GM10266 (cell line): ENCODE measurements at regions not wholly inside any gene's neighbourhood (a gene's known extent, or its start where the extent isn't known, plus 50 kb on each side); places are given as distances from the start of the nearest gene placed in this dataset.

ENCODE experiments used
- DNase-seq: peaks from one replicate; pipeline ENCODE4 v3.0.0; 2012; ENCODE audit errors: extremely low spot score
- TF ChIP-seq, protein P1 (sequence below): IDR thresholded peaks from 2 replicates; pipeline ENCODE4 v1.5.1; 2012; ENCODE audit warnings: mild to moderate bottlenecking, low read depth; ENCODE audit not compliant: control insufficient read depth, insufficient read depth; ENCODE audit errors: missing control alignments

DNA sequence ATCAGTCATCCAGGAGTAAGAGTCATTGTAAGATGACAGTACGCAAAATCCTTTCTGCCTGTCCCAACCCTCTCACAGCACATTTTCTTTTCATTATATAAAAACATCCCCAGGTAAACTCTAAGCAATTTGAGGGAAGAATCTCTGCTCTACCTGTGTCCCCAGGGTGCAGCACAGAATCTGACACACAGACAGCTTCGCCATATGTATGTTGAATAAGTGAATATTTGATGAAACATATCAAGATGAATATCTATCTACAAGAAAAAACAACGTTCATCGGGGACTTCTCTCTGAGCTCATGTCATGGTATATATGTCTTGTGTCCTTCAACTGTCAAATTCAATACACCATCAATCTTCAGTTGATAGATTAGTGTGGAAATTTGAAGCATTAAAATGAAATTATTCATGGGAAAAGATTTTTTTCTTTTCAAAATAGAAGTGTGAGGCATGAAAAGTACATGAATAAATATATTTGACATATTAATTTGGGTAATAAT lies 94.5 kb upstream of the KYNU start:
- TF ChIP-seq, protein P1, sequence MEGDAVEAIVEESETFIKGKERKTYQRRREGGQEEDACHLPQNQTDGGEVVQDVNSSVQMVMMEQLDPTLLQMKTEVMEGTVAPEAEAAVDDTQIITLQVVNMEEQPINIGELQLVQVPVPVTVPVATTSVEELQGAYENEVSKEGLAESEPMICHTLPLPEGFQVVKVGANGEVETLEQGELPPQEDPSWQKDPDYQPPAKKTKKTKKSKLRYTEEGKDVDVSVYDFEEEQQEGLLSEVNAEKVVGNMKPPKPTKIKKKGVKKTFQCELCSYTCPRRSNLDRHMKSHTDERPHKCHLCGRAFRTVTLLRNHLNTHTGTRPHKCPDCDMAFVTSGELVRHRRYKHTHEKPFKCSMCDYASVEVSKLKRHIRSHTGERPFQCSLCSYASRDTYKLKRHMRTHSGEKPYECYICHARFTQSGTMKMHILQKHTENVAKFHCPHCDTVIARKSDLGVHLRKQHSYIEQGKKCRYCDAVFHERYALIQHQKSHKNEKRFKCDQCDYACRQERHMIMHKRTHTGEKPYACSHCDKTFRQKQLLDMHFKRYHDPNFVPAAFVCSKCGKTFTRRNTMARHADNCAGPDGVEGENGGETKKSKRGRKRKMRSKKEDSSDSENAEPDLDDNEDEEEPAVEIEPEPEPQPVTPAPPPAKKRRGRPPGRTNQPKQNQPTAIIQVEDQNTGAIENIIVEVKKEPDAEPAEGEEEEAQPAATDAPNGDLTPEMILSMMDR = no peak
- DNase-seq = no peak

DNA sequence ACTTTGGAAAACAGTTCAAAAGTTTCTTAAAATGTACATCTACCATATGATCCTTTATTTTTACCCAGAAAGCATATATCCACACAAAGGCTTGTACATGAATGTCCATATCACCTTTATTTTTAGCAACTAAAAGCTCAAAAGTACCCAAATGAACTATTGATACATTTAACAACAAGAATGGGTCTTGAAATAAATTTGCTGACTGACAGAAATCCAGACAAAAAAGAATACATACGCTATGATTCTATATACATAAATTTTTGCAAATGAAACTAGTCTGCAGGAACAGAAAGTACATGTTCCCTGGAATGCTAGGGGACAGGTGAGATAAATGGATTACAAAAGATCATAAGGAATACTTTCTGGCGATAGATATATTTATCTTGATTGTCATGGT lies 96.3 kb upstream of the KYNU start:
- DNase-seq = no peak
- TF ChIP-seq, protein P1 = no peak

DNA sequence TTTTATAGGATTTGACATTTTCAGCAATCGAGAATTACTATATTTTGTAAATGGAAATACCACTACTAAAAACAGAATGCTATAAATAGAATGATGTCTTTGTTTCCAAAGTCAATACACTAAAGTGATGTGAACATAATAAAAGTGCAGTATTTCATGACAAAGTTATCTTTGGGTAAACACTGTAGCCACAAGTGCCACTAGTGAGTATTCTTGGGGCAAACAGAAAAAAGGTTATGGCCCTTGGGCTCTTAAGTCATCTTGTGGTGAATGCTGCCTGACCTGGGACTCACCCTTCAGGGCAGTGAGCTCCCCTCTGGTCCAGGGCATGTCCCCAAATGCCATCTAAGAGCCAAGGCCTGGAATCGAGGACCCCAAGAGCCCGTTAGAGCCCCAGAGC lies 99.2 kb upstream of the KYNU start:
- DNase-seq = no peak
- TF ChIP-seq, protein P1 = no peak

DNA sequence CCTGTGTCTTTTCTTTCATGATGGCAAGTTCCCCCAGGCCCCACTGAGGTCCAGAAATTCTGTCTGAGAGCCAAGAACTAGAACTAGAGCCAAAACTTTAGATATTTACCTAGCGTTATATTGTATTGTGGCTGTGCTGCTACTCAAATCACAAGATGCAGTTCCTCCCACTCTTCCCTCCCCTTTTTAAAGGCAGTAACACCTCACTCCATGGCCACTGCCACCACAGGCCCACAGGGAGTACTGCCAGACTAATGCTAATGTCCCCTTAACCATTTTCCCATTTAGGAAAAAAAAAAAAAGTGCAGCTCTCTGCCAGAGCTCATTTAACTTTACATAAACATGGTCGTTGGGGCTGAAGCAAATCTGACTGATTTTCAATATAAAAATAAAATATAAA lies 99.7 kb upstream of the KYNU start:
- DNase-seq = no peak
- TF ChIP-seq, protein P1 = no peak

DNA sequence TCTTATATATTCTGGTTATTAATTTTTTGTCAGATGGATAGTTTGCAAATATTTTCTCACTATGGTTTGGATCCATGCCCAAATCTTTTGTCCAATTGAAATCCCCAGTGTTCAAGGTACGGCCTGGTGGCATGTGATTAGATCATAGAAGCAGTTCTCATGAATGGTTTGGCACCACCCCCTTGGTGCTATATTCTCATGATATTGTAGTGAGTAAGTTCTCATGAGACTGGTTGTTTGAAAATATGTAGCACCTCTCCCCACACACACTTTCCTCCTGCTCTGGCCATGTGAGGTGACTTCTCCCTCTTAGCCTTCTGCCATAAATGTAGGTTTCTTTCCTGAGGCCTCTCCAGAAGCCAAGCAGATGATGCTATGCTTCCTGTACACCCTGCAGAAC lies 107.7 kb upstream of the KYNU start:
- no peak for DNase-seq
- TF ChIP-seq, protein P1 = no peak

DNA sequence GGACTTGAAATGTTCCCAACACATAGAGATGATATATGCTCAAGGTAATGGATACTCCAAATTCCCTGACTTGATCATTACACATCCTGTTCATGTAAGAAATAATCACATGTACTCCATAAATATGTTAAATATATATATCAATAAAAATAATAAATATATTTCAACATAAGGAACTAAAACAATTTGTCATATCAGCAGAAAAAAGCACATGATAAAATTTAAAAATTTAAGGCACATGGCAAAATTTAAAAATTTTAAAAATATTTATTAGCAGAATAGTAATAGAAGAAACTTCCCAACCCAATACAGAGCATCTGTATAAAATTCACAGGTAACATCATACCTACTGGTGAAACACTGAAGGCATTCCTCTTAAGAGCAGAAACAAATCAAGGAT lies 109.6 kb upstream of the KYNU start:
- TF ChIP-seq, protein P1 = no peak
- DNase-seq = no peak

DNA sequence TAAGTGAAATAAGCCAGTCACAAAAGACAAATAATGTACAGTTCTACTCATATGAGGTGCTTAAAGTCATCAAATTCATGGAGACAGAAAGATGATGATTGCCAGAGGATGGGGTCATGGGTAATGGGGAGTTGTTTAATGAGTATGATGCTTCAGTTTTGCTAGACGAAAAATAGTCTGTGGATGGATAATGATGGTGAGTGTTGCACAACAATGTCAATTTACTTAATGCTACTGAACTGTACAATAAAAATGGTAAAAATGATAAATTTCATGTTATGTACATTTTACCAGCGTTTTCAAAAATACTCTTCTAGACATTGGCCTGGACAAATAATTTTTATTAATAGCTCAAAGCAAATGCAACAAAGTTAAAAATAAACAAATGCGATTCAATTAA lies 118.5 kb upstream of the KYNU start:
- TF ChIP-seq, protein P1 = no peak
- no peak for DNase-seq

DNA sequence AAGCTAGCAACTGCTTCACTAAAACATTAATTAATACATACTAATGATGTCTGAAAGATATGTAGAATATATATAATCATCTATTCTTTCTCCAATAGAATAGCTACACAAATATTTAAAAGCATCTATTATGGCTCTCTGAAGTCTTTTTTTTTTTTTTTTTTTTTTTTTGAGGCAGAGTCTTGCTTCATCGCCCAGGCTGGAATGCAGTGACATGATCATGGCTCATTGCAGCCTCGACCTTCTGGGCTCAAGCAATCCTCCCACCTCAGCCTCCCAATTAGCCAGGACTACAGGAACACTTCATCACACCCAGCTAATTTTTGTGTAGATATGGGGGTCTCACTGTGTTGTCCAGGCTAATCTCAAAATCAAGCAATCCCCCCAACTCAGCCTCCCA lies 120.4 kb upstream of the KYNU start:
- no peak for DNase-seq
- TF ChIP-seq, protein P1 = no peak
